NCI-H146 treated with DMSO at 0.1 percent for 48 hours (cell line): ENCODE measurements at regions not wholly inside any gene's neighbourhood (a gene's known extent, or its start where the extent isn't known, plus 50 kb on each side); places are given as distances from the start of the nearest gene placed in this dataset.

ENCODE experiments used
- DNase-seq: peaks from one replicate; lab custom pipeline; 2025; ENCODE audit not compliant: unreplicated experiment; lab: John Stamatoyannopoulos, UW

DNA sequence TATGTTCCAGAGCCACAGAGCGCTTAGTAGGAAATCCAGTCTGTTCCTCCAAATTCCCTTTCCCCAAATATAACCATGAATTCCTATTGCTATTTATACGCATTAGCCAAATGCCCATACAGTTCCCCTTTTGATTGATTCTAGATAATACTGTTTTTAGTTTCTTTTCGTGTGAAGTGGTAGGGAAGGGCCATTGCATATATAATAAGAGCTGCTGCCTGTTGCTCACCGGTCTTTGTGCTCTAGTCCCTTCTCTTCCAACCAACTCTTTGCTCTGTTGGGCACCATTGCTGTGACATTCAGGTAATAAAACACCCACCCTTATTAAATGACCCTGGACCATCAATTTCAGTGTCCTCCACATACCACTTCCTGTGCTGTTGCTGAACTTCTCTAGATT is 379.9 kb upstream of the KCNMB2 start:
- no peak for DNase-seq

DNA sequence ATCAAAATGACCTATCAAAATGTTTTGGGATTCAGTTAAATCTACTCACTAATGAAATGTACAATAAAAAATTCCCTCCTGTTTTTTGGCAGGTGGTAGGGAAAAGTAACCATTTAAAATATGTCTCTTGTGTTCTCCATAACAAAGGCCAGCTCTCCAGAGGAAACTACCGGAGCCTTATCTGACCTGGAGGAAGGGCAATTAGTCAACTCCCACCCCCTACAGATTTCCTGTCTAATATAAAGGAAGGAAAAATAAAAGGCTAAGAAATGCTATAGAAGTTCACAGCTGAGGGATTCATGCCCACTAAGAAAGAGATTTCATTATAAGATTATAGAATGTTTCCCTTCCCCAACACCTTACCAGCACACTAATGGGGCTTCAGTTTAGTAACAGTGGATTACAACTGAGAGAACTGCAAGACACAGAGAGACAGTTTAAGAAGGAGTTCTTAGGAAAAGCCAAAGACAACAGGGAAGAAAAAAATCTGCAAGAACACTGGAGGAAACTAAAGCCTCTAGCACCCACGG is 376.5 kb upstream of the KCNMB2 start:
- DNase-seq: peak; percentile 69

DNA sequence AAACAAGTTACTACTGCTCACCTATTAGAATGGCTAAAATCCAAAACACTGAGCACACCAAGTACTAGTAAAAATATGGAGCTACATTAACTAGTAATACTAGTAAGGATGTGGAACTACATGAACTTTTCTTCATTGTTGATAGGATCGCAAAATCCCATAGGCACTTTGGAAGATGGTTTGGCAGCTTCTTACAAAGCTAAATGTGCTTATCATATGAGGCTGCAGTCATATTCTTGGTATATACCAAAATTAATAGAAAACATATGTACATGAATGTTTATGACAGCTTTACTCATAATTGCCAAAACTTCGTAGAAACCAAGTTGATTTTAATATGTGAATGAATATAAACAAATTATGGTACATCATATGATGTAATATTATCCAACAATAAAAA is 366.8 kb upstream of the KCNMB2 start:
- no peak for DNase-seq

DNA sequence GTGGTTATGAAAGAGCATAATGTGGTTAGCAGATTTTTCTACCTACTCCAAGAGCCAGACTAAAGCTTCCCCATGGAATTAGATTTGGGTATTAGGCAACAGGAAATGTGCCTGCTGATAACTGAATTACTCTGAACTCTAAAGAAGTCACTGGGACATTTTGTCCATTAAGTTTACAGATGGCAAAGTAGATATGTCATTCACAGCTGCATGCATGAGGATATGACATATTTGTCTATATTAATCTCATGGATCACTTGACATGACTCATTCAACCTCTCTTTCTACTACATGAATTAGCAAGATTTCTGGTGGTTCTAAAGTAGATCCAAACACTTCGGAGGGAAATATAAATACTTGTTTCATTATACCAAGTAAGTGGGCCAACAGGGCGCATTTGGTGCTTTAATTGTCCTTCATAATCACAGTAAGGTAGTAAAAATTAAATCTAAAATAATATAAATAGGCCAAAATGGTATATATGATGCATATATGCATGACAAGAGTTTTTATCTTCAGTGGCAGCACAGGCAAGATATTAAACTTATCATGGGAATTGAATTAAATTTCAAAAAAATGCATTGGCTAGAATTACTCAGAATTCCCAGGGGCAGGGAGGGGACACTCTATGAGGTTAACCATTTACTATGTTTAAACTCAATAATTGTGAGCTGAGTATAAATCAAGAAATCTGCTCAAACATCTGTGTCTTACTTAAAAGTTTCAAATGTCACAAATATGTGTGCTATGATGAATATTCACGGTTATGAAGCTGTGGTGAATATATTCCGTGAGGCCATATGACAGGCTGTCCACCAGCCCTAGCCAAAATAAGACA is 365.3 kb upstream of the KCNMB2 start:
- DNase-seq: no peak

DNA sequence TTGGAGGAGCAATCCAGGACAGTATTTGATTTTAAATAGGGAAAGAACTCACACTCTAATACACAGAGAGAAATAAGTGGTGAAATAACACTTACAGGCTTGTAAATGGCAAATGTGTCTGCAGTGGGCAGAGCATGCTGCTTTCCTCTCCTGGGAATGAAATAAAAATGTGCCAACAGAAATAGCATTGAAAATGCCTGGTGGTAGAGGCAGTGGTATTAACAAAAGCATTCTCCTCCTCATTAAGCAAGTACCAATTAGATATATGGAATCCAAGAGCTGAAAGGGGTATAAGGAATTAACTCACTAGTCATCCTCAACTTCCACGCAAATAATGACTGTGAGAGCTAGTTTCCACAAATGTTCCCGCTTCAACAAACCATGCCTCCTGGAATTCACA is 364.1 kb upstream of the KCNMB2 start:
- no peak for DNase-seq

DNA sequence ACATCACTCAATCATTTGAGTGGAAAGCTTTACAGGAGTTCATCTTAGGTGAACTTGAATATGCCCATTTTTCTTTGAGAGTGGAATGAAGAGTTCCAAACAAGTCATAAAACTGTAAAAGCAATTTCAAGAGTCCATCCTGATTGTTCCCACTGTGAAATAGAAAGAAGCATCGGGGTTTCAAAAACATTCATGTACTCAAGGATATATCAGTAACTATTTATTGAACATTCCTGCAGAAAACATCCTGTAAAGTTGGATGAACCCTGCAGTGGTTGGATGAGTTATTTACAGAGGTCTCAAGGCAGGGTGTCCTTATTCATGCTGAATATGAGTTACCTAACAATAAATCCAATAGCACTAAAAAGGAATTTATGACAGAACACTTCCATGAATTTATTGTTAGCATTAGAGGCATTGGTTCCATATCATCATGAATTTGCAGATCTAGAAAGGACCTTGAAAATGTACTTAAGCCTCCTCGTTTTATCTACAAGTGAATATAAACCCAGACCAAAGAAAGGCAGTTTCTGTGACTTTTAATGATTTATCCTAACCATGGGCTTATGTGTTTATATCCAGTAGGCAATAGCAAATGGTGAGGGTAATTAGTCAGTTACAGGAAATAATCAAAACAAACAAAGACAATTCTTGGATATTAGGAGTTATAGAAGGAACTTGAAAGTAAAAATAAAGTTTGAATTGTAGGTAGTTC is 361.9 kb upstream of the KCNMB2 start:
- no peak for DNase-seq

DNA sequence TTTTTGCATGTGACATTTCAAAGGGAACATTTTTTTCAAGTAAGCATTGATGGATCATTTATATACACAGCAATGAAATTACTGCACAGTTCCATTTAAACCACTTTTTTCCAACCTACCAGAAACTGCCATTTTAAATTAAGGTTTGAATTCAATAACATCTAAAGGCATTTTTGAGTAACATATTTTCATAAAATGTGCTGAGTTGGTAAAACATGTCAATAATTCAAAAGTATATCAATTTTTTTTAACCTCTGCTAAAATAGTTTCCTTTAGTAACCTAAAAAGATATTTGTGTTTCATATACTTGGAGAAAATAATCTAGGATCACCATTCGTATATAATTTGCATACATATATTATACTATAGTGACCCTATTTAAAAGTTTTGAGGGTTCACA is 355.1 kb upstream of the KCNMB2 start:
- no peak for DNase-seq

DNA sequence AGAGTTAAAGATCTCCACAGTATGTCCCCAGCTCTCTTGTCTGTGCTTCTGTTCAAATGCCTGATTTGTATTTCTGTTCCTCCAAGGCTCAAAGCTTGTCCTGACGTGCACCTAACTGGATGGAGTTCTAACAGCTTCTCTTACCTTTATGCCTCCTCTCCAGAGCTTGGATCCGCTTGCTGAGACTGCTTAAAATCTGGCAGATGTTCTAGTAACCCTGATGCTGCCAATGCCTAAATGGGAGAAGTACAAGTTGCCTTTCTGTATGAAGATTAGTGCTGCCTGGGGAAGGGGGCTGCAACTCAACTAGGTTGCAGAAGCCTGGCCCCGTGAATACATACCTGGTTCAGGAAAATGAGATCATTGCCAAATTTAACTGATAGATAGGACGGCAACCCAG is 354.5 kb upstream of the KCNMB2 start:
- DNase-seq: no peak

- no peak for DNase-seq
These were observed 353.9 kb upstream of the KCNMB2 start for GRCh38 chr3:178182337-178182779.

DNA sequence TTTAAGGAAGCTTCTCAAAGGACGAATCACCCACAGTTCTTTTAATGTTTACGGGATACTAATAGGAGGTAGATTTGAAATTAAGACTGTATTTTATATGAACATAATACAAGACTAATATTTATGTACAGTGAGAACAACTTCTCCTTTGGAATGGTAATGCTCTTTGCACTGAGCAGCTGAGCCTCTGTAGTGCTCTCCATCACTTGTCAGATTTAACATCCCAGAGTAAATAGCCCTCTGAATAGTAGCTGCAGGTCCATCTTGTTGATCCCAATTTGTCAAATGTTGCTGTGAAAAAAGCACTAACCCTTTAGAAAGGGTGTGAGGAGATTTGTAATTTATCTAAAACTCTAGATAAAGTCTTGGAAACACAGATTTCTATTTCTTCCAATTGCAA is 351.4 kb upstream of the KCNMB2 start:
- DNase-seq: no peak

GRCh38 chr3:178186666-178187065 is 349.6 kb upstream of the KCNMB2 start:
- no peak for DNase-seq

- no peak for DNase-seq
These were observed 346.4 kb upstream of the KCNMB2 start for GRCh38 chr3:178189854-178190253.

GRCh38 chr3:178193846-178194245 is 342.4 kb upstream of the KCNMB2 start:
- DNase-seq: no peak

DNA sequence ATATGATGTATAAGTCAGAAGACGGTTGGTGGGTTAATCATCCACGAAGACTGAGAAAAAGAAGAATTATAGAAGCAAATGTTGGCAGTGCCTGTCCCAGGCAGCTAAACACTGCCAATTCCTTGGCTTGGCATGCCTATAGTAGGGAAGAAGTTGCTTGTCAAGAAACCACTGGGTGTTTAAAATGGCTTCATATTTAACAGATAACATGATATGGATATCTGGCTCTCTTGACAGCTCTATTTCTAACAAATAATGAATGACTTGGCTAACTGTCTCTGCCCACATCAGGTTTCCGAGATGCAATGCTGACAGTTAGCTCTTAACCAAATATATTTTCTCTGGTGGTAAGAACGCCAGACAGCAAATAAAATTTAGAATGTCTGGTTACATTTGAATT is 341.7 kb upstream of the KCNMB2 start:
- DNase-seq: no peak

- no peak for DNase-seq
These were observed 340.4 kb upstream of the KCNMB2 start for GRCh38 chr3:178195824-178196223.

GRCh38 chr3:178198329-178198728 is 337.9 kb upstream of the KCNMB2 start:
- no peak for DNase-seq

GRCh38 chr3:178200316-178200715 is 335.9 kb upstream of the KCNMB2 start:
- DNase-seq: no peak

- peak; percentile 94 for DNase-seq
These were observed 334.5 kb upstream of the KCNMB2 start for GRCh38 chr3:178201714-178202113.

DNA sequence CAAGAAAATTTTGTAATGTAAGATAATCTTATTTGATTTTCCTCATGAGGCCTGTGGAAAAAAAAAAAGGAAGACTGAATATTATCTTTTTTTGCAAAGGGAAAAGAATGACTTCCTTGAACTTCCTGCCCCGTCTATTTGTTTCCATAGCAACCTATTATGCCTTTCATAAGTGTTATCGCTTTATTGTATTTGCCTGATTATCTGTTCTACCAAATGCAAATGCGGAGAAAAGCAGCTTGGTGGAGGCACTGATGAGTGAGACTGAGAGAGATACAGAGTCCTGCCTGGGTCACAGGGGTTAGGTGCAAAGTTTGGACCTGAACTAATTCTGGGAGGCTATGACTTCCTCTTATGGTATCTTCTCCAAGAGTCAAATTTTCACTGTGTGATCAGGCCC is 334.0 kb upstream of the KCNMB2 start:
- peak; percentile 97 for DNase-seq

- no peak for DNase-seq
These were observed 333.1 kb upstream of the KCNMB2 start for GRCh38 chr3:178203165-178203564.

- DNase-seq: no peak
These were observed 332.6 kb upstream of the KCNMB2 start for GRCh38 chr3:178203650-178204049.

- no peak for DNase-seq
These were observed 330.5 kb upstream of the KCNMB2 start for GRCh38 chr3:178205740-178206139.
